ENCODE measurements at regions not wholly inside any gene's neighbourhood (a gene's known extent, or its start where the extent isn't known, plus 50 kb on each side); places are given as distances from the start of the nearest gene placed in this dataset.

- TF ChIP-seq CTCF (IDR thresholded peaks at IDR 0.05) (no peak), EZH2 (IDR thresholded peaks at IDR 0.05) (no peak)
Measured at GRCh38 chr7:153628825-153629224, 423.4 kb upstream of the DPP6 start.

All from neural progenitor cell (in vitro differentiated cells).